ENCODE measurements at regions not wholly inside any gene's neighbourhood (a gene's known extent, or its start where the extent isn't known, plus 50 kb on each side); places are given as distances from the start of the nearest gene placed in this dataset.

DNA sequence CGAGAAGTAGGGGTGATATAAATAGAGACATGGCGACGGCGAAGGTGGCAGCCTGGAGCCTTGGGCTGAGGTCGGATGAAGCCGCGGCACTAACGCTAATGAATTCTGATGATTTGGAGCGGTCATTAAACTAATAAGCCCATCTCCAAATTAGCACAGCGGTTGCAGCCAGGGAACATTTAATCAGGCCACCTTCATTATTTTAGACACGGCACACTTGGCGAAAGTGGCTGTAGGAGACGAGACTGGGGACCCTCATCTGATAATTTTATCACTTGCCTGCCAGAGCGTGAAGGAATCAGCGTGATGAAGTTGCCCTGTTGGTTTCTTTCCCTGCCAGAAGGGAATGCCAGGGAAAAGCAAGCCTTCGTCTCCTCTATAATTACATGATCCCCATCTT lies 664.3 kb upstream of the TBX3 start:
- DNase-seq (no peak), ATAC-seq (no peak)
- H3K4me1 Mint-ChIP-seq (ENCODE audit: low read depth) = no peaks in the 10 kb centered on the region
- H3K9me3 Mint-ChIP-seq = peaks cover under 1% of the 10 kb centered on the region
- no peaks in the 10 kb centered on the region for H3K27me3 Mint-ChIP-seq (ENCODE audit: low read depth)
- no peak overlapping the region for H3K4me3 Mint-ChIP-seq
- H3K36me3 Mint-ChIP-seq (ENCODE audit: insufficient read depth) = no peaks in the 10 kb centered on the region

DNA sequence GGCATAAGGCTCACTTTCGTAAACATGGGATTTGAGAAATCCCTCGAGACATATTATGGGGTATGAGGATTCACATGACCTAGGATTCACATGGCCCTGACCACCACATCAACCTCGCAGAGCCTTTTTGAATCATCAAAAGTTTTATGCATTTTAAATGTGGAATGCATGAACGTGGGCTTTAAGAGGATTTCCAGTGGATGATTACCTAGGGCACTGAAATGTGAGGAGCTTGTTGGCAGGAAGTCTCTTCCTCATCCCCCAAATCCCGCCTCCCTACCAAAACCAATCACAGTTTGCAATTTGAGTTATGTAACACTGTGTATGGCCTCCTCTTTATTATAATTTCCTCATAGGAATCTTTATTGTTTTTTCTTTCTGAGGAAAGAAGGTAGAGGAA lies 659.6 kb upstream of the TBX3 start:
- H3K27me3 Mint-ChIP-seq (ENCODE audit: low read depth) = no peaks in the 10 kb centered on the region
- DNase-seq (no peak), ATAC-seq (no peak)
- no peaks in the 10 kb centered on the region for H3K36me3 Mint-ChIP-seq (ENCODE audit: insufficient read depth)
- peaks cover 10% of the 10 kb centered on the region for H3K9me3 Mint-ChIP-seq
- no peaks in the 10 kb centered on the region for H3K4me1 Mint-ChIP-seq (ENCODE audit: low read depth)
- H3K4me3 Mint-ChIP-seq = no peak overlapping the region

DNA sequence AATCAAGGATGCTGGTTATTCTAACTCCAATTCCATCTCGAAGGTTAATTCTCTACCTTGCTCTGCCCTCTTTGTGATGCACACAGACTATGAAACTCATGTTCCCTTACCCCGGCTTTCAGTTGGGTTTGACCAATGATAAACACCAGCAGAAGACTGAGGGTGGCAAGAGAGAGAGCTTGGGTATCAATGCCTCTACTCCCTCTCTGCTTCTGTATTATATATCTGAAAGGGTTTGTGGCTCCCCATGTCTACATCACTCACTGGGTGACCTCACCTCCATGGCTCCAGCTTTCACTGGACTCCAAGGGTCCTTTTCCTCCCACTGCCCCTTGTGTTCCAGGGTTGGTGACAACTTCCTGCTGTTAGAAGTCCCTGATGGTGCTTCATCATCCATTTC lies 659.0 kb upstream of the TBX3 start:
- Mint-ChIP-seq H3K9me3 (peaks cover 10% of the 10 kb centered on the region), H3K27me3 (ENCODE audit: low read depth) (no peaks in the 10 kb centered on the region), H3K4me1 (ENCODE audit: low read depth) (no peaks in the 10 kb centered on the region), H3K4me3 (no peak overlapping the region), H3K36me3 (ENCODE audit: insufficient read depth) (no peaks in the 10 kb centered on the region)
- DNase-seq = no peak
- ATAC-seq = no peak

DNA sequence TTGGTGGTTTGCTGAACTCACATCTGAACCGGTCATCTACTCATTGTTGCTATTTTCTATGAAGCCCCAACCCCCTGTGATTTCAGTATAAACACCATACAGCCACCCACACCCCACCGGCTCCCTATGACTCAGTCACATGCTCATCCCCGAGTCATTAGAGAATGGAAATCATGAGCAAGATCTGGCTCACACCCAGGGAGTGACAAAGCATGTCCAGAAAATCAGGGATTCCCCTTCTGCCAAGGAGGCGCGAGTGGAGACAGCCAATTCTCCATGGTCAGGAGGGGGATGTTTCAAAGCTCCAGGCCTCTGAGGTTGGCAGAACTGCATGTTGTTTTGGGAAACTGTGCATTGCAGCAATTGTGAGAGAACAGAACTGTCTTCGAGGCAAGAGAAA lies 657.5 kb upstream of the TBX3 start:
- Mint-ChIP-seq H3K4me1 (ENCODE audit: low read depth) (no peaks in the 10 kb centered on the region), H3K9me3 (peaks cover 10% of the 10 kb centered on the region), H3K4me3 (no peak overlapping the region), H3K36me3 (ENCODE audit: insufficient read depth) (no peaks in the 10 kb centered on the region), H3K27me3 (ENCODE audit: low read depth) (no peaks in the 10 kb centered on the region)
- DNase-seq = no peak
- no peak for ATAC-seq

DNA sequence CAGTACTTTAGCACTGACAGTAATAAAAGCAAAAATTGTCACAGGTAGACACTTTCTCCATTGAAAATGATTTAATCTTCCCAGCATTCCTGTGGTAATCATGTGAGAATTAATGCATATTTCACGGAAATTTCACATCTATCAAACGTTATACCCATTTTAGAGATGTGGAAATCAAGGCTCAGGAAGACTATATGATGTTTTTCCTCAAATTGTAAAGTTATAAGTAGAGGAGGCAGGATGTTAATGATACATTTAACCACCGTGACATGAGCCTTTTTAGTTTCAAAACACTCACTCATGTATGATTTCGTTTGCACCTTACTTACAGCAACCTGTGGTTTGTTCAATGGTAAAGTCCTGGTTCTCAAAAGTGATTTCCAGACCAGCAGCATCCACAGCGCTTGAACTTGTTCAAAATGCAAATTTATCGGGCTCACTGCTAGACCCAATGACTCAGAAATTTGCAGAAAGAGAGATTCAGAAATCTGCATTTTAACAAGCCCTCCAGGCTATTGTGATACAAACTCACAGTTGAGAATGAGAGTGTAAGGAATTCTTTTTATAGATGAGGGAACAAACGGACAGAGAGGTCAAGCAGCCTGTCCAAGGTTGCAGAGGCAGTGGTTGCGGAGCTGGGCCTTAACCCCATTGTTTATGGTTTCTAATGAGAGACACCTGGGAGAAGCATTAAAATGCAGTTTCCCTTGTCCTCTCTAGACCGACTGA lies 654.8 kb upstream of the TBX3 start:
- DNase-seq = no peak
- no peak overlapping the region for H3K4me3 Mint-ChIP-seq
- H3K27me3 Mint-ChIP-seq (ENCODE audit: low read depth) = no peaks in the 10 kb centered on the region
- no peaks in the 10 kb centered on the region for H3K4me1 Mint-ChIP-seq (ENCODE audit: low read depth)
- H3K36me3 Mint-ChIP-seq (ENCODE audit: insufficient read depth) = no peaks in the 10 kb centered on the region
- H3K9me3 Mint-ChIP-seq = peaks cover 10% of the 10 kb centered on the region
- no peak for ATAC-seq

DNA sequence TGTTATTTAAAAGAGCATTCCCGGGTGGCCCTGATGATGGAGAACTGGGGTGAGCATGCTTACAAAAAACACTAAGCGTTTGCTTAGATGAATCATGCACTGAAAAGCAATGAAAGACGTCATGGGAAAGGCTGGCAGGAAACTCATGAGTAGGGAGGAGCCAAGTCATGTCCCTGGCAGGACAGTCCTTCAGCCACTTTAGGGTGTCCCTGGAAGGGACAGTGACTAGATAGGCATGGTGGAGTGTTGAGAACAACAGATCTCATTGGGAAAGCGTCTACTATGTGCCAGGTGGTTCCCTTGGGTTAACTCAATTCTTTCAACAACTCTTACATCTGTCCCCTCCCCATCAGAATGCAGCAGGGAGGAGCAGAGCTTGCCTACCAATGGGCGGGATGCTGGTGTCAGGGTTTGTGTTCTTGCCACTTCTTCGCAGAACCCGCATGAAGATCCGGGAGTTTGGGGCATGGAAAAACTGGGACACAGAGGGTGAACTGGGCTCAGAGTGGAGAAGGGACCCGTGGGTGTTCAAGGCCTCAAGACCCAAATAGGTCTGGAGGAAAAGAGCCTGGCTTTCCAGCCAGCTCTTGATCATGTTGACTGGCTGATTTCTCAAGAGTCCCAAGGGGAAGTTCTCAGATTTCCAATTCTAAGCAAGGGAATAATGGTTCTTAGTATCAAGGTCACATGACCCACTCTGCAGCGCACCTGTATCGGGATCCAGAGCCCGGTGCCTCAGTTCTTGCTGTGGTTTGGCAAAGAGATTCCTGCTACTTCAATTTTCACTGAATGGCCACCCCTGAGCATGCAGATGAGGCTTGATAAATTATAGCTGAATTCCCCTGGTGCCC lies 653.9 kb upstream of the TBX3 start:
- no peak overlapping the region for H3K4me3 Mint-ChIP-seq
- H3K36me3 Mint-ChIP-seq (ENCODE audit: insufficient read depth) = no peaks in the 10 kb centered on the region
- peaks cover 5% of the 10 kb centered on the region for H3K9me3 Mint-ChIP-seq
- no peaks in the 10 kb centered on the region for H3K4me1 Mint-ChIP-seq (ENCODE audit: low read depth)
- H3K27me3 Mint-ChIP-seq (ENCODE audit: low read depth) = no peaks in the 10 kb centered on the region
- ATAC-seq (no peak), DNase-seq (no peak)

DNA sequence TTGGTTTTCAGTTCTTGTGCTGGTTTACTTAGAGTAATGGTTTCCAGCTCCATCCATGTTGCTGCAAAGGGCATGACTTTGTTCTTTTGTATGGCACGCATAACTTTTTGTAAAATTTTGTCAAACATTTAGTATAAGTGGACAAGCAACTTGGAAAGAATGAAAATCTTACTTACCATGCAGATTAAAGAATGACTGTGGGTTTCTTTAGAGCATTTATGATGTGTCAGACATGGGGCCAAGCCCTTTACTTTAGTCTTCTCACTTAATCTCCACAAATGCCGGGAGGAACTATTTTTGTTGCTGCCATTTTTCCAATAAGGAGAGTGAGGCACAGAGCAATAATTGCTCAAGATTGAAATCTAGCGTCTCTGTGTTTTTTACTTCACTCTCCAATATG lies 652.5 kb upstream of the TBX3 start:
- H3K36me3 Mint-ChIP-seq (ENCODE audit: insufficient read depth) = no peaks in the 10 kb centered on the region
- H3K9me3 Mint-ChIP-seq = no peaks in the 10 kb centered on the region
- no peaks in the 10 kb centered on the region for H3K27me3 Mint-ChIP-seq (ENCODE audit: low read depth)
- DNase-seq (no peak), ATAC-seq (no peak)
- H3K4me3 Mint-ChIP-seq = no peak overlapping the region
- no peaks in the 10 kb centered on the region for H3K4me1 Mint-ChIP-seq (ENCODE audit: low read depth)

DNA sequence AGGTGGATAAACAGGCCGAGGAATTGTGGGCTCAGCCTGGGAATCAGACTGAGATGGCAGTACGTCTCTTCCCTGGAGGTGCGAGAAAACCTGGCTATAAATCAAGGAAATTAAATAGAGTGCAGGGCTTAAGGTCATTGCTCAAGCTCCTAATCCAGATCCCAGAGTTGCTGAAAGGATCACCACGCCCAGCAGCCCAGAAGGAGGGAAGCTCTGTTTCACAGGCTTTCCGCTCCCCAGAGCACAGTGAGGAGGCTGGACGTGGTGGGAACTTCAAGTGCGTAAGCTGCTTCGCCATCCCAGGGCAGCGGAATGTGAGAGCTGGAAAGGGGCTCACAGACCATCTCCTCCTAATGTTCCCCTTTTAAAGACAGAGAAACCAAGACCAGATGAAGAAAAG lies 651.6 kb upstream of the TBX3 start:
- no peaks in the 10 kb centered on the region for H3K9me3 Mint-ChIP-seq
- no peaks in the 10 kb centered on the region for H3K27me3 Mint-ChIP-seq (ENCODE audit: low read depth)
- no peak overlapping the region for H3K4me3 Mint-ChIP-seq
- no peak for DNase-seq
- no peak for ATAC-seq
- no peaks in the 10 kb centered on the region for H3K4me1 Mint-ChIP-seq (ENCODE audit: low read depth)
- H3K36me3 Mint-ChIP-seq (ENCODE audit: insufficient read depth) = no peaks in the 10 kb centered on the region

DNA sequence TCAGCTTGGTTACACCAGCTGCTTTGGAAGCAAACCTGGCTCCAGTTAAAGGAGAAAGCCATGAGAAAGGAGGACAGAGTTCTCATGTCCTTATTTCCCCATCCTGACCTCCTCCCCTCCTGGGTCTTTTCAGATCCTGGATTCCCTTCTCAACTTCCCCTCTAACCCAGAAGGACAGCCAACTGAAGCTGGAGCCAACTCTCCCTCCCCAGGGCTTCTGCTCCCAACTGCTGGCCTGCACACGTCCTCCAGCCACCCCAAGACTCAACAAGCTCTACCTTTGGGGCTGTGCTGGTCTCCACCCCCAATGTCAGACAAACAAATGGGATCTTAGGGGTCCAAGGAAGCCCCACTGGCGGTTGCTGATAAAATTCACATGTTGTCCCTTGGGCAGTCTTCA lies 651.1 kb upstream of the TBX3 start:
- no peaks in the 10 kb centered on the region for H3K27me3 Mint-ChIP-seq (ENCODE audit: low read depth)
- DNase-seq (no peak), ATAC-seq (no peak)
- H3K36me3 Mint-ChIP-seq (ENCODE audit: insufficient read depth) = no peaks in the 10 kb centered on the region
- no peaks in the 10 kb centered on the region for H3K4me1 Mint-ChIP-seq (ENCODE audit: low read depth)
- no peak overlapping the region for H3K4me3 Mint-ChIP-seq
- no peaks in the 10 kb centered on the region for H3K9me3 Mint-ChIP-seq

DNA sequence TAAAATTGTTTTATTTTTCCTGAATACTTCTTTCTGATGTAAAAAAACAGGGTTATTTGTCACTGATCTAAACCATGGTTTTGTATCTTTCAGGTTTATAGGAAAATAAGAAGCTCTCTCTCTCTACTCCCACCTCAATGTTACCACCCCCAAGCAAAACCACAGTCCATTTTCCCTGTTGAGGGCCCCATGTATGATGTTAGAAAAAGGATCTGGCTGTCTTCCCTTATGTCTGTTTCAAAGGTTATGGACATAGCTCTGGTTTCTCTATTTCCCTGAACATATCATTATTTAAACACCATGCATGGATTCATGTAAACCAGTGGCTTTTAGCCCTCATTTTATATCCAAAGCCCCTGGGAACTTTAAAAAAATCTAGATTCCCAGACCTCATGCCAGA lies 649.0 kb upstream of the TBX3 start:
- H3K27me3 Mint-ChIP-seq (ENCODE audit: low read depth) = no peaks in the 10 kb centered on the region
- H3K4me3 Mint-ChIP-seq = no peak overlapping the region
- no peaks in the 10 kb centered on the region for H3K4me1 Mint-ChIP-seq (ENCODE audit: low read depth)
- DNase-seq (no peak), ATAC-seq (no peak)
- H3K9me3 Mint-ChIP-seq = peaks cover 3% of the 10 kb centered on the region
- H3K36me3 Mint-ChIP-seq (ENCODE audit: insufficient read depth) = no peaks in the 10 kb centered on the region

DNA sequence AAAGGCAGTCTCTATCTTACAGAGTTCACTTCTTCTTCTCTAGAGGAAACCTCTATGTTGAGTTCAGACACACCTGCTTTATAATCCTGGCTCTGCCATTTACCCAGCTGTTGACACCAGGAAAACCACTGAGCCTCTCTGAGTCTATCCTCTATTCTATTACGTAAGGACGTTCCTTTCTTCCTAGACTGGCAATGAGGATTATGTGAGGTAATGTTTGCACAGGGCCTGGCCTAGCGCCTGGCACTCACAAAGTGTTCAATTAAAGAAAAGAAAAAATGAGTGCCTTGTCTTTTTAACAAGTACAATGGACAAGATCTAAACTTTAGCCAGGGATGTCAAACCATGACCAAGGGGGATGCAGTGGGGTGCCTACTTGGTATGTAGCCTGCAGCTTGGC lies 641.9 kb upstream of the TBX3 start:
- Mint-ChIP-seq H3K4me3 (no peak overlapping the region), H3K36me3 (ENCODE audit: insufficient read depth) (no peaks in the 10 kb centered on the region), H3K4me1 (ENCODE audit: low read depth) (peaks cover 2% of the 10 kb centered on the region), H3K27me3 (ENCODE audit: low read depth) (no peaks in the 10 kb centered on the region), H3K9me3 (peaks cover 14% of the 10 kb centered on the region)
- ATAC-seq (no peak), DNase-seq (no peak)

DNA sequence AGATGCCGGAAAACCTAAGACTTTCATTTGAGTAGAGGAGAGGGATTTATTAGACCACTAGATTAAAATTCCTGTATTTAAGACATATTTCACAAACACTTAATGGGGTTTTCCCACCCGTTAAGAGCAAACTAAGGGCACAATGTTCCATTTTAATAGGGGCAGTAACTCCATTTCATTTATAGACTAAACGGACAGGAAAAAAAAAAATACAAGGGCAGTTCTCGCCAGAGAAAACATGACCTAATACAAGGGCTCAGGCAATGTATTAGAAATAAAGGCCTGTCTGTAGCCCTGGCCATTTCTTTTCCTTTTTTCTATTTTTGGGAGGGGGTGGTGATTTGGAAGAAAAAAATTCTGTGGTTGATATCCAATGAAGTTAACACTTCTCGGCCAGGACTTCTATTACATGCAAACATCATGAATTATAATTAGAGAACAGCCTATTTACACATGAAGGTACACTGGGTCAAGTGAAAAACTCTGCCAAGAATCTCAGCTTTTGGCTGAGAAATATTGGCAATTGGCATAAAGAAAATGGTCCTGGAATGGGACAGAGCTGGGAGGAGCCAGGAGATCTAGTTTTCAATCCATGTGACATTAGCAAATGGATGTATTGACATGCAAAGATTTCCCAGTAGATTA lies 641.1 kb upstream of the TBX3 start:
- no peak for ATAC-seq
- DNase-seq = no peak
- peaks cover 14% of the 10 kb centered on the region for H3K9me3 Mint-ChIP-seq

DNA sequence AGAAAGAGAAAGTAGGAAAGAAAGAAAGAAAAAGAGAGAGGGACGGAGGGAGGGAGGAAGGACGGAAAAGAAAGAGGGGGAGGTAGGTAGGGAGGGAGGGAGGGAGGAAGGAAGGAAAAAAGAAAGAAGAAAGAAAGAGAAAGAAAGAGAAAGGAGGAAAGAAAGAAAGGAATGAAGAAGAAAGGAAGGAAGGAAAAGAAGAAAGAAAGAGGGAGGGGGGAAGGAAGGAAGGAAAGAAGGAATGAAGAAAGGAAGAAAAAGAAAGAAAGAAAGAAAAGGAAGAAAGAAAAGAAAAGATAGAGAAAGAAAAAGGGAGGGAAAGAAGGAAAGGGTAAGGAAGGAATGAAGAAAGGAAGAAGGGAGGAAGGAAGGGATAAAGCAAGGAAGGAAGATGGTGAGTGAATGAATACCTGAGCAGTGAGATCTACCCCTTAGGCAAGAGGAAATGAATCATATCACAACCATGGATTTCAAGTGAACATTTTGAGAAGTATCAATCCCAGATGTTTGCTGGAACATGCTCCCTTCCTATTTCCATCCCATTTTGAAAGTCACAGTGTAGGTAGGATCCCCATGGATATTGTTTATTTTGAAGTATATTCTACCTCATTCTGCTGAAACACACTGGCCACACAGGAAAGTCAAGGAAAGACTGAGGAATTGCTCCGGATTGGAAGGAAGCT lies 639.4 kb upstream of the TBX3 start:
- peaks cover 2% of the 10 kb centered on the region for H3K4me1 Mint-ChIP-seq (ENCODE audit: low read depth)

More for the DNA sequence above, 641.1 kb upstream of the TBX3 start:
- no peak overlapping the region for H3K4me3 Mint-ChIP-seq
- no peaks in the 10 kb centered on the region for H3K27me3 Mint-ChIP-seq (ENCODE audit: low read depth)
- no peaks in the 10 kb centered on the region for H3K36me3 Mint-ChIP-seq (ENCODE audit: insufficient read depth)
- H3K4me1 Mint-ChIP-seq (ENCODE audit: low read depth) = peaks cover 2% of the 10 kb centered on the region

DNA sequence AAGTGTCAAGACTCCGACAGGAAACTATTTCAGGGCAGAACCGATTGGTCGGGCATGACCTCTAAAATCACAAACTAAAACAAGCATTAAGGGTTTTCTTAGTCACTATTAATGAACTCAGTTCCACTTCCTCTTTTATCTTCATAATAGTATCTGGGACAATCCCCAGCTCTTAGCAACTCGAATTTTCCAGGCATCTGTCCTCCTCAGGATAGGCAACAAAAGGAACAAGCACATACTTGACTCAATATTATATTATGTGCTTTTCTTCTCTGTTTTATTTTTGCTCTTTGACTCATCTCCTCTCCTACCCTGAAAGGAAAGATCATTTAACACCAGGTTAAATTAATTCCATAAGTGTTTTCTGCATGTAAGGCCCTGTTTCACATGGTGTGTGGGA lies 638.3 kb upstream of the TBX3 start:
- H3K27me3 Mint-ChIP-seq (ENCODE audit: low read depth) = no peaks in the 10 kb centered on the region
- no peaks in the 10 kb centered on the region for H3K36me3 Mint-ChIP-seq (ENCODE audit: insufficient read depth)
- H3K4me1 Mint-ChIP-seq (ENCODE audit: low read depth) = peaks cover 2% of the 10 kb centered on the region
- DNase-seq = no peak
- no peak for ATAC-seq
- no peak overlapping the region for H3K4me3 Mint-ChIP-seq
- peaks cover 11% of the 10 kb centered on the region for H3K9me3 Mint-ChIP-seq

More for the DNA sequence above, 639.4 kb upstream of the TBX3 start:
- H3K27me3 Mint-ChIP-seq (ENCODE audit: low read depth) = no peaks in the 10 kb centered on the region
- no peak for ATAC-seq
- no peak for DNase-seq
- H3K36me3 Mint-ChIP-seq (ENCODE audit: insufficient read depth) = no peaks in the 10 kb centered on the region
- no peak overlapping the region for H3K4me3 Mint-ChIP-seq
- H3K9me3 Mint-ChIP-seq = peaks cover 13% of the 10 kb centered on the region
